Sigmoid colon (tissue), 6 donors: ENCODE measurements at regions not wholly inside any gene's neighbourhood (a gene's known extent, or its start where the extent isn't known, plus 50 kb on each side); places are given as distances from the start of the nearest gene placed in this dataset.

Experiments
- DNase-seq: peaks from one replicate; pipeline ENCODE4 v3.0.0-alpha.2; 2019
- H3K27ac ChIP-seq, 4 donors: fragments of 200-600 bp; sonication (generic); one replicate each; pipeline ENCODE4 v1.5.1; 2016 to 2019; ENCODE audit warnings: mild to moderate bottlenecking in 1 of 4
- H3K27me3 ChIP-seq, 3 donors: fragments of 200-600 bp; sonication (generic); one replicate each; pipeline ENCODE4 v1.5.1; 2019; ENCODE audit warnings: mild to moderate bottlenecking in 1 of 3
- H3K36me3 ChIP-seq, 4 donors: fragments of 200-600 bp; sonication (generic); one replicate each; pipeline ENCODE4 v1.5.1; 2016 to 2019
- H3K4me1 ChIP-seq, 4 donors: fragments of 200-600 bp; sonication (generic); one replicate each; pipeline ENCODE4 v1.5.1; 2017 to 2019
- H3K4me3 ChIP-seq, 4 donors: fragments of 200-600 bp; sonication (generic); one replicate each; pipeline ENCODE4 v1.5.1; 2017 to 2019; ENCODE audit warnings: mild to moderate bottlenecking in 2 of 4, moderate library complexity in 1 of 4
- H3K9me3 ChIP-seq, 4 donors: fragments of 200-600 bp in 3 of 4; sonication (generic) in 3 of 4; one replicate each; pipeline versions ENCODE4 v1.5.1 to v1.6.1; 2013 to 2019
- EP300 ChIP-seq, 4 donors: sonication (generic); formaldehyde crosslinking; IDR thresholded peaks; one replicate each; pipeline ENCODE4 v1.6.1; 2017; ENCODE audit warnings: antibody characterized with exemption in 4 of 4
- POLR2A ChIP-seq, 2 donors: fragments of 450-650 bp; IDR thresholded peaks; one replicate each; pipeline ENCODE4 v1.6.1; 2016; ENCODE audit warnings: antibody characterized with exemption in 2 of 2, mild to moderate bottlenecking in 2 of 2, moderate library complexity in 2 of 2
- POLR2AphosphoS5 ChIP-seq, 4 donors: sonication (generic); formaldehyde crosslinking; IDR thresholded peaks; one replicate each; pipeline ENCODE4 v1.6.1; 2017; ENCODE audit warnings: antibody characterized with exemption in 4 of 4
- WGBS, 2 donors: extraction: QIAGEN DNeasy Blood & Tissue Kit; methylation state at CpG; one replicate each; pipeline ENCODE4 v1.1.7; 2013; 5-methylcytosine and 5-hydroxymethylcytosine counted together
- intact Hi-C: fragments of 100-400 bp; cut with DNase I; formaldehyde crosslinking; loops from one replicate; pipeline ENCODE4 v1.15.1; 2023
- TF ChIP-seq, protein P1 (sequence below), 4 experiments: fragments of 450-650 bp in 3 of 4; fragments of 200-600 bp in 1 of 4; IDR thresholded peaks; one replicate each; pipeline ENCODE4 v1.5.1; 2016 to 2019; ENCODE audit warnings: antibody characterized with exemption in 4 of 4, mild to moderate bottlenecking in 3 of 4, moderate library complexity in 2 of 4
- donor health status: healthy with polysubstance abuse.
- donor health status: healthy.

DNA sequence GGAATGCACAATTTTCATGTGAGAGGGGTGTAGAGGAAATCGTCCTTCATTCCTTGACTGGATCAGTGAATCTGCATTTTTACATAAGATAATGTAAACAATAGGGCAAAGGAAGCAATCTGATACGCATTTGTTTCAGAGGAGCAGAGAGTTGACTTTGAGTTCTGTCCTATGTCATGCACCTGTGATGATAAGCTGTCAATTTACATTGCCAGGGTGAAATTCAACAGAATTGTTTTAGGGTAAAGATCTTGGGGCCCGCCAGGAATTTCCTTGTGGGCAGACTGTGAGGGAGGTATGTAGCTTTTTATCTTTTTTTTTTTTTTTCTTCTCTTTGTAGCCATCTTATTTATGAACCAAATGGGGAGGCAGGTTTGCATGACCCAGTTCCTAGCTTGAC, 58.3 kb upstream of the LARP1 start:
- Histone ChIP-seq H3K4me3 (no peak overlapping the region), H3K27me3 (no peaks in the 10 kb centered on the region), H3K9me3 (no peaks in the 10 kb centered on the region), H3K36me3 (no peaks in the 10 kb centered on the region), H3K4me1 (peaks cover 0 to 7% (median 6%) of the 10 kb centered on the region in 4 donors), H3K27ac (no peak overlapping the region)
- intact Hi-C loops: no loop called here
- no peak for DNase-seq
- TF ChIP-seq, protein P1, sequence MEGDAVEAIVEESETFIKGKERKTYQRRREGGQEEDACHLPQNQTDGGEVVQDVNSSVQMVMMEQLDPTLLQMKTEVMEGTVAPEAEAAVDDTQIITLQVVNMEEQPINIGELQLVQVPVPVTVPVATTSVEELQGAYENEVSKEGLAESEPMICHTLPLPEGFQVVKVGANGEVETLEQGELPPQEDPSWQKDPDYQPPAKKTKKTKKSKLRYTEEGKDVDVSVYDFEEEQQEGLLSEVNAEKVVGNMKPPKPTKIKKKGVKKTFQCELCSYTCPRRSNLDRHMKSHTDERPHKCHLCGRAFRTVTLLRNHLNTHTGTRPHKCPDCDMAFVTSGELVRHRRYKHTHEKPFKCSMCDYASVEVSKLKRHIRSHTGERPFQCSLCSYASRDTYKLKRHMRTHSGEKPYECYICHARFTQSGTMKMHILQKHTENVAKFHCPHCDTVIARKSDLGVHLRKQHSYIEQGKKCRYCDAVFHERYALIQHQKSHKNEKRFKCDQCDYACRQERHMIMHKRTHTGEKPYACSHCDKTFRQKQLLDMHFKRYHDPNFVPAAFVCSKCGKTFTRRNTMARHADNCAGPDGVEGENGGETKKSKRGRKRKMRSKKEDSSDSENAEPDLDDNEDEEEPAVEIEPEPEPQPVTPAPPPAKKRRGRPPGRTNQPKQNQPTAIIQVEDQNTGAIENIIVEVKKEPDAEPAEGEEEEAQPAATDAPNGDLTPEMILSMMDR (IDR thresholded peaks at IDR 0.05): no peak
- TF ChIP-seq POLR2A (IDR thresholded peaks at IDR 0.05): no peak
- TF ChIP-seq EP300 (IDR thresholded peaks at IDR 0.05): no peak
- no peak for TF ChIP-seq POLR2AphosphoS5 (IDR thresholded peaks at IDR 0.05)
- 35 to 62% methylated on average over 3 of the region's 3 CpGs for WGBS, 2 donors

DNA sequence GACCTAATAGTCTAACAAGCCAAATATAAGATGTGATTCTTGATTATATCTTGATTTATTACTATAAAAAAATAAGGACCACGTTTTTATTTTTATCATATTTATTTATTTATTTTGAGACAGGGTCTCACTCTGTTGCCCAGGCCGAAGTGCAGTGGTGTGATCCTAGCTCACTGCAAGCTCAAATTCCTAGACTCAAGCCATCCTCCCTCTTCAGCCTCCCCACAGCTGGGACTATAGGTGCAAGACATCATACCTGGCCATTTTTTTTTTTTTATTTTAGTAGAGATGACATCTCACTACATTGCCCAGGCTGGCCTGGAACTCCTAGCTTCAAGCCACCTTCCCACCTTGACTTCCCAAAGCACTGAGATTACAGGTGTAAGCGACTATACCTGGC, 61.0 kb upstream of the LARP1 start:
- Histone ChIP-seq H3K27ac (no peak overlapping the region), H3K27me3 (no peaks in the 10 kb centered on the region), H3K9me3 (no peaks in the 10 kb centered on the region), H3K4me3 (no peak overlapping the region), H3K36me3 (no peaks in the 10 kb centered on the region), H3K4me1 (peaks cover 0 to 15% (median 14%) of the 10 kb centered on the region in 4 donors)
- no peak for TF ChIP-seq POLR2AphosphoS5 (IDR thresholded peaks at IDR 0.05)
- TF ChIP-seq, protein P1 (IDR thresholded peaks at IDR 0.05): no peak
- no peak for TF ChIP-seq EP300 (IDR thresholded peaks at IDR 0.05)
- TF ChIP-seq POLR2A (IDR thresholded peaks at IDR 0.05): no peak
- WGBS, 2 donors: 86 to 94% methylated on average over 3 of the region's 3 CpGs
- intact Hi-C loops: no loop called here
- no peak for DNase-seq

DNA sequence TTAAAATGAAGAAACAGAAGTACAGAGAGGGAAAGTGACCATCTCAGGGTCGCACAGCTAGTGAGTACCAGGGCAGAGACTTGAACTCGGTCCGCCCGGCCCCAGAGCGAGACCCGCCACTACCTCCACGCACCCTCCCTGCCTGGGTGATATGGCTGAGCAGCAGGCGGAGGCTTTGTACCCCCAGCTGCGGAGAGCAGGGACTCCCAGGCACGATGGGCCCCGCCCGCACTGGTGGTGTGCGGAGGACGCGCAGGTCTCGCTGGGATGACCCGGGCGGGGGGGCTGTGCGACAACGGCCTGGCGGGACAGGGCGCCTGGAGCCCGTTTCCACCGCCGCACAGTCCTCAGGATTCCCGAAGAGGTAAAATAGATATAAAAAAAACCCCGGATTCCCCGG, 64.7 kb upstream of the LARP1 start:
- Histone ChIP-seq H3K4me1 (peaks cover 0 to 15% (median 14%) of the 10 kb centered on the region in 4 donors), H3K4me3 (no peak overlapping the region), H3K27me3 (no peaks in the 10 kb centered on the region), H3K27ac (no peak overlapping the region), H3K36me3 (no peaks in the 10 kb centered on the region), H3K9me3 (no peaks in the 10 kb centered on the region)
- 89 to 93% methylated on average over 28 of the region's 28 CpGs for WGBS, 2 donors
- no peak for DNase-seq
- intact Hi-C loops: no loop called here
- no peak for TF ChIP-seq POLR2A (IDR thresholded peaks at IDR 0.05)
- TF ChIP-seq, protein P1 (IDR thresholded peaks at IDR 0.05): no peak
- no peak for TF ChIP-seq POLR2AphosphoS5 (IDR thresholded peaks at IDR 0.05)
- TF ChIP-seq EP300 (IDR thresholded peaks at IDR 0.05): no peak

DNA sequence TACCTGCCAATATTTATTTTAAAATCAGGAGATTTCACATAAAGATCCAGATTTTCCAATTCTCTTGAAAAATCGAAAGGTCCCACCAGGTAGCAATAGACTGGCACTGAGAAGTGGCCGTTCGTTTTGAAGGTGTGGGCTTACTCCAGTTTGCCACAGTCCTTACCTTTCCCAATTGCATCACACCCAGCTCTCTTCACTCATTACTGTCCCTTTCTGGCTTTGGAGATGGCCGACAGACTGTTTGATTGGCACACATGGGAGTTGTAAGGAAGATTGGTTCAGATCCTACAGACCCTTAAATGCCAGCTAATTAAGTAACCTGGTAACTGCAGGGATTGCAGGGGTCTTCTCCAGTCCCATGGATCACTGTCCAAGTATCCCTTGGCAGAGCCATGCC, 68.7 kb upstream of the LARP1 start:
- Histone ChIP-seq H3K36me3 (no peaks in the 10 kb centered on the region), H3K27ac (no peak overlapping the region), H3K27me3 (no peaks in the 10 kb centered on the region), H3K9me3 (no peaks in the 10 kb centered on the region), H3K4me1 (peaks cover 0 to 29% (median 20%) of the 10 kb centered on the region in 4 donors), H3K4me3 (no peak overlapping the region)
- DNase-seq: no peak
- TF ChIP-seq, protein P1 (IDR thresholded peaks at IDR 0.05): no peak
- no peak for TF ChIP-seq POLR2AphosphoS5 (IDR thresholded peaks at IDR 0.05)
- no peak for TF ChIP-seq EP300 (IDR thresholded peaks at IDR 0.05)
- no peak for TF ChIP-seq POLR2A (IDR thresholded peaks at IDR 0.05)
- WGBS, 2 donors: 95 to 96% methylated on average over 4 of the region's 4 CpGs
- intact Hi-C loops: loop anchor here (10.0 kb wide), 1 partner anchor 258 kb away; the partner anchor contains the start of gene MRPL22
